GM18951 (cell line): ENCODE measurements at regions not wholly inside any gene's neighbourhood (a gene's known extent, or its start where the extent isn't known, plus 50 kb on each side); places are given as distances from the start of the nearest gene placed in this dataset.

Source experiments
- POLR2A ChIP-seq: IDR thresholded peaks from 4 replicates; pipeline ENCODE4 v1.6.1; 2011; ENCODE audit warnings: mild to moderate bottlenecking; ENCODE audit not compliant: insufficient read length, insufficient read depth; ENCODE audit errors: extremely low read depth
- in situ Hi-C: fragments of 300-500 bp; cut with MboI; formaldehyde crosslinking; loops from one replicate; pipeline ENCODE4 v1.12.0; 2022; ENCODE audit warnings: low sequenced_read_pairs, mixed read lengths, inconsistent platforms; ENCODE audit not compliant: unreplicated experiment

GRCh38 chr10:89901895-89902294 lies 200.5 kb downstream of the KIF20B start:
- in situ Hi-C loops = no loop called here
- TF ChIP-seq POLR2A = no peak

GRCh38 chr10:89904755-89905154 lies 203.4 kb downstream of the KIF20B start:
- TF ChIP-seq POLR2A = no peak
- in situ Hi-C loops = no loop called here

- in situ Hi-C loops = no loop called here
- TF ChIP-seq POLR2A = no peak
Measured at GRCh38 chr10:89909752-89910151, 208.4 kb downstream of the KIF20B start.

GRCh38 chr10:89915021-89915420 lies 213.6 kb downstream of the KIF20B start:
- TF ChIP-seq POLR2A = no peak
- in situ Hi-C loops = no loop called here

- in situ Hi-C loops = no loop called here
- TF ChIP-seq POLR2A = no peak
Measured at GRCh38 chr10:89915968-89916367, 214.6 kb downstream of the KIF20B start.

- in situ Hi-C loops = no loop called here
- no peak for TF ChIP-seq POLR2A
Measured at GRCh38 chr10:89916468-89917215, 215.3 kb downstream of the KIF20B start.

GRCh38 chr10:89921403-89921802 lies 220.0 kb downstream of the KIF20B start:
- in situ Hi-C loops = no loop called here
- TF ChIP-seq POLR2A = no peak

GRCh38 chr10:89923661-89924060 lies 222.3 kb downstream of the KIF20B start:
- no peak for TF ChIP-seq POLR2A
- in situ Hi-C loops = no loop called here

GRCh38 chr10:89924261-89924660 lies 222.9 kb downstream of the KIF20B start:
- TF ChIP-seq POLR2A = no peak
- in situ Hi-C loops = no loop called here

GRCh38 chr10:89926736-89927135 lies 225.3 kb downstream of the KIF20B start:
- in situ Hi-C loops = no loop called here
- no peak for TF ChIP-seq POLR2A

- in situ Hi-C loops = no loop called here
- no peak for TF ChIP-seq POLR2A
Measured at GRCh38 chr10:89929282-89930026, 228.1 kb downstream of the KIF20B start.

- in situ Hi-C loops = no loop called here
- TF ChIP-seq POLR2A = no peak
Measured at GRCh38 chr10:89937494-89937893, 236.1 kb downstream of the KIF20B start.

- in situ Hi-C loops = no loop called here
Measured at GRCh38 chr10:89940076-89940475, 238.7 kb downstream of the KIF20B start.

GRCh38 chr10:89942217-89942616 lies 240.8 kb downstream of the KIF20B start:
- TF ChIP-seq POLR2A = no peak
- in situ Hi-C loops = no loop called here

More at GRCh38 chr10:89940076-89940475, 238.7 kb downstream of the KIF20B start:
- TF ChIP-seq POLR2A = no peak
